IMR-90 (cell line): ENCODE measurements at regions not wholly inside any gene's neighbourhood (a gene's known extent, or its start where the extent isn't known, plus 50 kb on each side); places are given as distances from the start of the nearest gene placed in this dataset.

Experiments
- ATAC-seq: fragments of 200-7000 bp; cut with Tn5 transposase; 2 replicates; pipeline ENCODE4 v1.9.1; 2020; ENCODE audit warnings: low read depth, mild to moderate bottlenecking, moderate library complexity
- BruUV-seq: library from RNA; stranded (reverse); fragments of 400-500 nt; replicated peaks from 2 replicates; lab custom pipeline; 2021; lab: Mats Ljungman, UMichigan
- CTCF ChIA-PET: fragments of 300-600 bp; formaldehyde crosslinking; extraction: SDS; loops from one replicate; lab custom pipeline; 2021; ENCODE audit warnings: antibody characterized with exemption; lab: Yijun Ruan, JAX
- POLR2A ChIA-PET: fragments of 300-600 bp; sonication (Branson Sonifier 250); formaldehyde crosslinking; loops from one replicate; lab custom pipeline; 2022; ENCODE audit warnings: antibody characterized with exemption; ENCODE audit not compliant: unreplicated experiment; lab: Charles Lee
- DNase-seq: peaks from one replicate; pipeline ENCODE4 v3.0.0; 2013
- H2AFZ ChIP-seq: replicated peaks from 2 replicates; pipeline ENCODE3; 2013; ENCODE audit warnings: low read length, mild to moderate bottlenecking; ENCODE audit not compliant: poor library complexity
- H2AK5ac ChIP-seq: 2 replicates; pipeline ENCODE4 v1.6.1; 2013; ENCODE audit warnings: low read depth, low read length, inconsistent platforms
- H2AK9ac ChIP-seq: replicated peaks from 2 replicates; pipeline ENCODE3; 2013; ENCODE audit warnings: mild to moderate bottlenecking, low read depth, low read length, moderate library complexity; ENCODE audit not compliant: poor library complexity
- H2BK120ac ChIP-seq: 2 replicates; pipeline ENCODE4 v1.6.1; 2013; ENCODE audit warnings: low read depth, low read length, inconsistent platforms
- H2BK15ac ChIP-seq: 3 replicates; pipeline ENCODE4 v1.6.1; 2013; ENCODE audit warnings: low read depth, low read length, inconsistent platforms
- H2BK20ac ChIP-seq: 2 replicates; pipeline ENCODE4 v1.6.1; 2013; ENCODE audit warnings: low read depth, mild to moderate bottlenecking, inconsistent platforms, low read length, moderate library complexity
- H2BK5ac ChIP-seq: 2 replicates; pipeline ENCODE4 v1.6.1; 2013; ENCODE audit warnings: mild to moderate bottlenecking, low read depth, low read length, inconsistent platforms; ENCODE audit not compliant: poor library complexity, severe bottlenecking
- H3K14ac ChIP-seq: replicated peaks from 2 replicates; pipeline ENCODE4 v1.6.1; 2013; ENCODE audit warnings: low read depth, low read length, inconsistent platforms
- H3K18ac ChIP-seq: 2 replicates; pipeline ENCODE4 v1.6.1; 2013; ENCODE audit warnings: low read depth, low read length, control low read depth
- H3K23ac ChIP-seq: 2 replicates; pipeline ENCODE4 v1.6.1; 2013; ENCODE audit warnings: low read depth, low read length, inconsistent platforms
- H3K27ac ChIP-seq: 2 replicates; pipeline ENCODE4 v1.5.1; 2013; ENCODE audit warnings: mild to moderate bottlenecking, control low read depth, low read length; ENCODE audit not compliant: insufficient read depth
- H3K27me3 ChIP-seq: 2 replicates; pipeline ENCODE4 v1.6.1; 2013; ENCODE audit warnings: low read length; ENCODE audit not compliant: control insufficient read depth, insufficient read depth
- H3K36me3 ChIP-seq: 2 replicates; pipeline ENCODE4 v1.6.1; 2013; ENCODE audit warnings: low read length, mixed read lengths; ENCODE audit not compliant: control insufficient read depth, insufficient read depth
- H3K4ac ChIP-seq: 2 replicates; pipeline ENCODE4 v1.6.1; 2013; ENCODE audit warnings: low read depth, low read length, inconsistent platforms
- H3K4me1 ChIP-seq: 2 replicates; pipeline ENCODE4 v1.6.1; 2013; ENCODE audit warnings: low read length, mixed read lengths; ENCODE audit not compliant: control insufficient read depth, insufficient read depth
- H3K4me2 ChIP-seq: 2 replicates; pipeline ENCODE4 v1.6.1; 2013; ENCODE audit warnings: low read depth, mild to moderate bottlenecking, control low read depth, low read length, moderate library complexity
- H3K4me3 ChIP-seq: 2 replicates; pipeline ENCODE4 v1.5.1; 2013; ENCODE audit warnings: low read depth, mild to moderate bottlenecking, control low read depth, low read length, moderate library complexity; ENCODE audit not compliant: insufficient read depth
- H3K56ac ChIP-seq: 2 replicates; pipeline ENCODE4 v1.6.1; 2013; ENCODE audit warnings: low read length, inconsistent platforms; ENCODE audit not compliant: insufficient read depth; ENCODE audit errors: extremely low read depth
- H3K79me1 ChIP-seq, 2 experiments: 2 replicates each; pipeline ENCODE4 v1.6.1; 2013; ENCODE audit warnings: low read length in 2 of 2, inconsistent platforms in 1 of 2, low read depth in 1 of 2
- H3K9ac ChIP-seq: 2 replicates; pipeline ENCODE4 v1.6.1; 2013; ENCODE audit warnings: low read depth, low read length, control low read depth
- H3K9me1 ChIP-seq: 2 replicates; pipeline ENCODE4 v1.6.1; 2013; ENCODE audit warnings: low read length, inconsistent platforms; ENCODE audit not compliant: insufficient read depth
- H3K9me3 ChIP-seq: 2 replicates; pipeline ENCODE4 v1.6.1; 2013; ENCODE audit warnings: low read length; ENCODE audit not compliant: control insufficient read depth, insufficient read depth
- H4K20me1 ChIP-seq: 2 replicates; pipeline ENCODE4 v1.6.1; 2013; ENCODE audit warnings: low read length, inconsistent platforms; ENCODE audit not compliant: insufficient read depth
- H4K5ac ChIP-seq: 2 replicates; pipeline ENCODE4 v1.6.1; 2013; ENCODE audit warnings: mild to moderate bottlenecking, low read depth, low read length, control low read depth
- H4K8ac ChIP-seq, 2 experiments: 2 replicates each; pipeline ENCODE4 v1.6.1; 2013; ENCODE audit warnings: low read depth in 2 of 2, low read length in 2 of 2, control low read depth in 1 of 2, inconsistent platforms in 1 of 2
- H4K91ac ChIP-seq: 2 replicates; pipeline ENCODE4 v1.6.1; 2013; ENCODE audit warnings: low read depth, low read length, inconsistent platforms; ENCODE audit not compliant: insufficient read depth
- BHLHE40 ChIP-seq: fragments of 150-350 bp; IDR thresholded peaks from 2 replicates; pipeline ENCODE4 v1.6.1; 2016; ENCODE audit warnings: mild to moderate bottlenecking, low read depth, low read length
- CHD1 ChIP-seq: IDR thresholded peaks from 2 replicates; pipeline ENCODE4 v1.6.1; 2012; ENCODE audit warnings: low read depth, low read length, improper control_type of control experiment
- FOS ChIP-seq: fragments of 150-350 bp; IDR thresholded peaks from 2 replicates; pipeline ENCODE4 v1.6.1; 2016; ENCODE audit warnings: low read depth, low read length
- MAFK ChIP-seq: IDR thresholded peaks from 2 replicates; pipeline ENCODE4 v1.6.1; 2012; ENCODE audit warnings: low read depth, low read length, improper control_type of control experiment
- MXI1 ChIP-seq: IDR thresholded peaks from 2 replicates; pipeline ENCODE4 v1.6.1; 2012; ENCODE audit warnings: low read depth, mild to moderate bottlenecking, low read length, moderate library complexity, borderline replicate concordance
- POLR2A ChIP-seq: IDR thresholded peaks from 2 replicates; pipeline ENCODE4 v1.6.1; 2012; ENCODE audit warnings: mild to moderate bottlenecking, low read depth, low read length
- RAD21 ChIP-seq: IDR thresholded peaks from 2 replicates; pipeline ENCODE4 v1.6.1; 2012; ENCODE audit warnings: low read length, improper control_type of control experiment
- RCOR1 ChIP-seq: IDR thresholded peaks from 2 replicates; pipeline ENCODE4 v1.6.1; 2012; ENCODE audit warnings: mild to moderate bottlenecking, low read length, improper control_type of control experiment; ENCODE audit not compliant: insufficient replicate concordance
- RFX5 ChIP-seq: IDR thresholded peaks from 2 replicates; pipeline ENCODE4 v1.8.0; 2012; ENCODE audit warnings: low read depth, mild to moderate bottlenecking, low read length, moderate library complexity
- SMC3 ChIP-seq: fragments of 150-350 bp; IDR thresholded peaks from 2 replicates; pipeline ENCODE4 v1.6.1; 2016; ENCODE audit warnings: low read depth, mild to moderate bottlenecking, antibody characterized with exemption, low read length, moderate library complexity
- WGBS, 2 experiments: methylation state at CpG; one replicate each; pipeline versions ENCODE4 v1.1.5 to v1.1.7; 2013; ENCODE audit warnings: missing lambda C conversion rate in 2 of 2; ENCODE audit not compliant: insufficient read length in 1 of 2; ENCODE audit errors: extremely low coverage in 2 of 2; 5-methylcytosine and 5-hydroxymethylcytosine counted together
- dilution Hi-C: fragments of 300-500 bp; cut with HindIII; formaldehyde crosslinking; loops from one replicate; pipeline ENCODE4 v1.14.3; 2018; ENCODE audit warnings: low sequenced_read_pairs; ENCODE audit not compliant: unreplicated experiment
- in situ Hi-C: fragments of 300-500 bp; cut with MboI; formaldehyde crosslinking; loops from 3 replicates; pipeline ENCODE4 v1.14.3; 2019; ENCODE audit warnings: low sequenced_read_pairs, inconsistent platforms, mixed read lengths
- intact Hi-C: fragments of 100-400 bp; cut with micrococcal nuclease; formaldehyde crosslinking; loops from 2 replicates; pipeline ENCODE4 v1.10.0; 2022
- TF ChIP-seq, protein P1 (sequence below): fragments of 150-350 bp; IDR thresholded peaks from 2 replicates; pipeline ENCODE4 v1.6.1; 2016; ENCODE audit warnings: low read depth, mild to moderate bottlenecking, low read length, moderate library complexity, borderline replicate concordance

DNA sequence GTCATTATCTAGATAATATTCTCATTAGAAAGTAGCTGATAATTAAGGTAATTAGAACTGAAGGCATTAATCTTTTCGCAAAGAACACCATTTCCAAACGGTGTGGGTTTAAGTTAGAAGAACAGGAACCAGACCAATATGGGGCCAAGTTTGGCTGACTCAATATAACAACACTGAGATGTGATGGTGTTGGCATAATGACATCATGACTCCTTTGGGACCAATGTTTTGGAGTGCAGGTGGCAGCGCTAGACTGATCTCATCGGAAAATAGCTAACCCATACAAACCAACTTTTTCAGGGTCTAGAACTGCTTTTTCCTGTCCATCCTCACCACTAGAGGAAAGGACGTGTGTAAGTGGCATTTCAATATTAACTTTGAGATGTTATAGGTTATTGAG, 1171.7 kb upstream of the ZEB2 start:
- H2BK15ac ChIP-seq: no peak overlapping the region
- no peaks in the 10 kb centered on the region for H3K9me3 ChIP-seq
- H3K14ac ChIP-seq: no peak overlapping the region
- H3K18ac ChIP-seq: no peak overlapping the region
- H3K27me3 ChIP-seq: no peaks in the 10 kb centered on the region
- H4K20me1 ChIP-seq: no peaks in the 10 kb centered on the region
- no peak overlapping the region for H2AFZ ChIP-seq
- H3K4ac ChIP-seq: no peak overlapping the region
- ChIA-PET CTCF (no interaction called here), POLR2A (no interaction called here)
- H3K36me3 ChIP-seq: no peaks in the 10 kb centered on the region
- H4K5ac ChIP-seq: no peak overlapping the region
- ATAC-seq (no peak), DNase-seq (no peak)
- H2BK20ac ChIP-seq: no peak overlapping the region
- H3K4me3 ChIP-seq: no peak overlapping the region
- no peak overlapping the region for H3K23ac ChIP-seq
- no peak overlapping the region for H2AK9ac ChIP-seq
- H4K91ac ChIP-seq: no peak overlapping the region
- H3K4me2 ChIP-seq: no peak overlapping the region
- no peak overlapping the region for H3K27ac ChIP-seq
- no peak for TF ChIP-seq RFX5
- TF ChIP-seq MAFK: no peak
- TF ChIP-seq, protein P1, sequence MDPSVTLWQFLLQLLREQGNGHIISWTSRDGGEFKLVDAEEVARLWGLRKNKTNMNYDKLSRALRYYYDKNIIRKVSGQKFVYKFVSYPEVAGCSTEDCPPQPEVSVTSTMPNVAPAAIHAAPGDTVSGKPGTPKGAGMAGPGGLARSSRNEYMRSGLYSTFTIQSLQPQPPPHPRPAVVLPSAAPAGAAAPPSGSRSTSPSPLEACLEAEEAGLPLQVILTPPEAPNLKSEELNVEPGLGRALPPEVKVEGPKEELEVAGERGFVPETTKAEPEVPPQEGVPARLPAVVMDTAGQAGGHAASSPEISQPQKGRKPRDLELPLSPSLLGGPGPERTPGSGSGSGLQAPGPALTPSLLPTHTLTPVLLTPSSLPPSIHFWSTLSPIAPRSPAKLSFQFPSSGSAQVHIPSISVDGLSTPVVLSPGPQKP: no peak
- no peak for TF ChIP-seq RAD21
- no peak for TF ChIP-seq BHLHE40
- no peak for TF ChIP-seq POLR2A
- TF ChIP-seq FOS: no peak
- TF ChIP-seq CHD1: no peak
- no peak for TF ChIP-seq MXI1
- no peak for TF ChIP-seq RCOR1
- no peak for TF ChIP-seq SMC3
- WGBS, 2 experiments: no CpG with 5 or more reads among the region's 5 CpGs
- H3K9ac ChIP-seq: no peak overlapping the region
- H2BK120ac ChIP-seq: no peak overlapping the region
- H3K79me1 ChIP-seq: no peaks in the 10 kb centered on the region
- no peak overlapping the region for H2BK5ac ChIP-seq
- intact Hi-C loops: no loop called here
- in situ Hi-C loops: no loop called here
- H3K4me1 ChIP-seq: peaks cover 2% of the 10 kb centered on the region
- no peaks in the 10 kb centered on the region for H3K9me1 ChIP-seq
- H2AK5ac ChIP-seq: no peak overlapping the region
- H4K8ac ChIP-seq: no peak overlapping the region
- BruUV-seq: no TSS peak
- dilution Hi-C loops: no loop called here
- H3K56ac ChIP-seq: no peak overlapping the region
